ENCODE measurements at regions not wholly inside any gene's neighbourhood (a gene's known extent, or its start where the extent isn't known, plus 50 kb on each side); places are given as distances from the start of the nearest gene placed in this dataset.

DNA sequence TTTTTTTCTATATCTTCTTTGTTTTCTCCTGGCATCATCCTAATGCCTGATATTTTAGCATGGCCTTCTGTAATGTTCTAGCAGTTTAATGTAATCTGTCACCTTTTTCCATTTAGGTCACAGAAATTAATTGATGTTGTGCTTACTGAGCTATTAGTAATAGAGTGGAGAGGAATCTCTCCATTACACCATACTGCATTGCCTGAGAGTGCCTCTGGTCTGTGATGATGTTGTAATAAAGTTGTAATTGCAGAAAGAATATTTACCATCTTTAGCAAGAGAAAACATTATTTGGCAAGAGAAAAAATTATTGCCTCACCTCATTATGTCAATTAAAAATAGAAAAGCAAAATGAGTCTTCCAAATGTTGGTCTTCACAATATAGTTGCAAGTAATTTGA lies 213.2 kb downstream of the KCNJ3 start:
- Mint-ChIP-seq H3K4me3 (no peak overlapping the region), H3K9me3 (peaks cover 5% of the 10 kb centered on the region), H3K27me3 (no peaks in the 10 kb centered on the region), H3K36me3 (ENCODE audit: low read depth) (no peaks in the 10 kb centered on the region), H3K4me1 (ENCODE audit: low read depth) (no peaks in the 10 kb centered on the region), H3K27ac (no peak overlapping the region)
- DNase-seq, result no peak

DNA sequence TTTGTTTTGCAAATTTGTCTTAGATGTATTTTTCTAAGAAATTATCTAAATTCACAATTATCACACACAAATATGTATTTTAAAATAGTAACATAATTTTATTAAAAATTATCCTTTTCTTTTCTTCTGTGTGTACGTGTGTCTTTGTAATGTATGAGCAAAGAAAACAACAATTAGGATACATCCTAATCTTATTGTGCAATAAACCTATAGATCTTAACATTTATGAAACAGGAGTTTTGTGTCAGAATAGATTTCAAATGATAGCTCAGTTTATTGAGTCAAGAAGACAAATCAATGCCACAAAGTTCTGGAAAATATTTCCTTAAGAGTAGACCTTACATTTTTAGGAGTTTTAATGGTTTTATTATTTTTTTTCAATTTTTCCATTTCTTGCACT lies 212.2 kb downstream of the KCNJ3 start:
- H3K9me3 Mint-ChIP-seq, result peaks cover 5% of the 10 kb centered on the region
- no peaks in the 10 kb centered on the region for H3K27me3 Mint-ChIP-seq
- no peaks in the 10 kb centered on the region for H3K4me1 Mint-ChIP-seq (ENCODE audit: low read depth)
- H3K4me3 Mint-ChIP-seq, result no peak overlapping the region
- DNase-seq, result no peak
- no peaks in the 10 kb centered on the region for H3K36me3 Mint-ChIP-seq (ENCODE audit: low read depth)
- H3K27ac Mint-ChIP-seq, result no peak overlapping the region

DNA sequence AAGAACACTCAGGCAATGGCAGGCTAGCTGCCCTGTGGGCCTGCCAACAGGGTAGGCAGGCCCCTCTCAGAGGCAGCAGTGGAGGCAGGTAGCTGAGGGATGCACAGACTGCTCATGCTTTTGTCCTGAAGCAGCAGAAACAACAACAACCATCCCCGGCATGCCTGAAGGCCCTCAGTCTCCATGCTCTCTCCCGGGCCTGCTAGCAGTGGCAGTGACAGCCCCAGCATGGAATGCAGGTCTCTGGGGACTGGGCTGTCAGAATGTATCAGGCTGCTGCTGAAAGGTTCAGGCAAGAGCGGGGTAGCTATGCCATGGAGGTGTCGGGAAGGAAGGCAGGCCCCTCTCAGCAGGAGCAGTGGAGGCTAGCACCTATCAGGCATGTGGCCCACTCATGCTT lies 209.8 kb downstream of the KCNJ3 start:
- Mint-ChIP-seq H3K36me3 (ENCODE audit: low read depth) (no peaks in the 10 kb centered on the region), H3K4me1 (ENCODE audit: low read depth) (no peaks in the 10 kb centered on the region), H3K27me3 (no peaks in the 10 kb centered on the region), H3K27ac (no peak overlapping the region), H3K4me3 (no peak overlapping the region), H3K9me3 (peaks cover 2% of the 10 kb centered on the region)
- DNase-seq, result no peak

Measured in activated T-cell treated with anti-CD3 and anti-CD28 coated beads, Interleukin-2, amount 50 U/mL, for 24 hours (primary cell).